ENCODE measurements at regions not wholly inside any gene's neighbourhood (a gene's known extent, or its start where the extent isn't known, plus 50 kb on each side); places are given as distances from the start of the nearest gene placed in this dataset.

- TF ChIP-seq CTCF (IDR thresholded peaks at IDR 0.05): no peak
Measured at GRCh38 chr15:98143116-98143515, 182.6 kb downstream of the ARRDC4 start.

DNA sequence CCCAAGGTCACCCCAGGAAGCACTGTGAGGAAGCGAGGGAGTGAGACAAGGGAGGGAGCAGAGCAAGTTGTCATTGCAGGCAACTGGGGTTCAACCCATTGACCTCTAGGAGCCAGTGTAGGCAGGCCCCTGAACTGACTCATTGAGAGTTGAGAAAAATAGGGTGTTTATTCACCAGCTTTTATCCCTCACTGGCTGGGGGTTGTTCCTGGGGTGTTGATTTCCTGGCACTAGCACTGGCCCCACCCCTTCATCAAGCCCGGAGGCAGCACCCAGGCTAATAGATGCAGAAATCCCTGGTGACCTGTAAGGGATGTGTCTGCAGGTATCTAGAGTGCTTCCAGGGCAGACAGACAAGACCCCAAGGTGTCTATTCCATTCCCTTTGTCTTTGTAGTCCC lies 183.9 kb downstream of the ARRDC4 start:
- TF ChIP-seq CTCF (IDR thresholded peaks at IDR 0.05): no peak

DNA sequence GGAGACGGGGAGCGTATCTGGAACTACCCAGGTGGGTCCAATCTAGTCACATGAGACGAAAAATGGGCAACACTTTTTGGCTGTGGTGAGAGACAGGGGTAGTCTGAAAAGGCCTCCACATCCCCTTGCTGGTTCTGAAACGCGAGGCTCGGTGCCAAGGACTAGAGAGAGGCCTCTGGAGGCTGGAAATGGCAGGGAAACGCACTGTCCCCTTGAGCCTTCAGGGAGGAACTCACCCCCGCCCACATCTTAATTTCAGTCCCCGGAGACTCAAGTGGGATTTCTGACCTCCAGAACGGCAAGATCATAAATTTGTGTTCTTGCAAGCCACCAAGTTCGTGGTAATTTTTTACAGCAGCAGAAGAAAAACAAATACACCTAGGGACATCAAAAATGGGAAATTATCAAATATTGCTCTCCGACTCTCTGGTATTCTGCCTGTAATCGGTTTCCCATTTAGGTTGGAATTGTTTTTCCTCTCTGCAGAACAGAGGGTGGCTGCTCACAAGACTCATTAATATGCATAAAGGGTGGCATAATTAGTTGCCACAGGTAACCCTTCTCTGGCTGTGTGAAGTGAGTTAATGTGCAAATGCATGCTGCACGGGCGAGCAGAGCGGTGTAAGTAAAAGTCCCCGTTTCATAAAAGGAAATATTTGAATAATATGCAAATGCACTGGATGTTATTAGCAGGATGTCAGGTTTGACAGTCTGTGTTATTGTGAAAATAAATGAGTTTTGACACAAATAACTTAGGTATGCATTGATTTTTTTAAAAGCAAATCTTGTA lies 185.7 kb downstream of the ARRDC4 start:
- no peak for TF ChIP-seq CTCF (IDR thresholded peaks at IDR 0.05)

DNA sequence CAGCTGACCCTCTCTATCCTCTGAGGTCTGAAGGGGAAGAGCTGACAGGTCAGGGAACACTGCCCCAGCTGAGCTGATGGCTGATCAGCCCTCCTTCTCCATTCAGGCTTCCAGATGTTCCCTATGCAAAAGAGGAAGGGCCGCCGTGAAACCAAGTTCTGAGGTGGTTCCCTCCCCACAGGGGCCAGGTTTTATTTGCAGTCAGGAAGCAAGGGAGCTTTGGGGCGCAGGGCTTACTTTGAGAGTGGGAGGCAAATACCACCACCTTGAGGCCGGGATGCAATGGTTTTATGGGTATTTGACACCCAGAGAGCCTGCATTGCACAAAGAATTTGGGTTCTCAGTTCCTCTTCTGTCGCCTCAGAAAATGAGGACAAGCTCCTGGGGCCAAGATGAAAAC lies 186.9 kb downstream of the ARRDC4 start:
- TF ChIP-seq CTCF (IDR thresholded peaks at IDR 0.05): no peak

DNA sequence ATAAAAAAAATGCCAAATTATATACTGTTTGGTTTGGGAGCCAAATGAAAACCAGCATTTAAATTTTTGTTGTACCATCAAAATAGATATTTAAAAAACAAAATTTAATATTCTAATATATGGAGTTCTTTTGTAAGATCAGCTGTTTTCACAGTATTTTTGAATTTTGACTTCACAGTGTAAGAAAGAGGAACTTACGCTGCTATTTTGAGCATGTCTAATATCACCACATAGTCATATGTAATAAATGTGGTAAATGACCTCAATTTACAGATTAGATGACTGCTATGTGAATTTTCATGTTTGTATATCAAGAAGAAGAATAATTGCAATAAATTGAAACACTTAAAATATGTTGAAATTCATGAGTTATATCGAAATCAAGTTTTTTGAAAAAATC lies 189.6 kb downstream of the ARRDC4 start:
- no peak for TF ChIP-seq CTCF (IDR thresholded peaks at IDR 0.05)

- TF ChIP-seq CTCF (IDR thresholded peaks at IDR 0.05): no peak
Measured at GRCh38 chr15:98150536-98150935, 190.0 kb downstream of the ARRDC4 start.

- TF ChIP-seq CTCF (IDR thresholded peaks at IDR 0.05): no peak
Measured at GRCh38 chr15:98151096-98151495, 190.6 kb downstream of the ARRDC4 start.

DNA sequence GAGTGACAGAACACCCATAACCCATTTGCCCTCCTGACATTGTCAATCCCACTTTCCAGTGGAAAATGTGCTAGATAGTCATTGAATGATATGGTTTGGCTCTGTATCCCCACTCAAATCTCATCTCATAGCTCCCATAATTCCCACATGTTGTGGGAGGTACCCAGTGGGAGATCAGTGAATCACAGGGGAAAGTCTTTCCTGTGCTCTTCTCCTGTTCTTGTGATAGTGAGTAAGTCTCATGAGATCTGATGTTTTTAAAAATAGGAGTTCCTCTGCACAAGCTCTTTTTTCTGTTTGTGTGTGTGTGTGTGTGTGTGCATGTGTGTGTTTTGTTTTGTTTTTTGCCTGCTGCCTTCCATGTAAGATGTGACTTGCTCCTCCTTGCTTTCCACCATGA lies 191.7 kb downstream of the ARRDC4 start:
- TF ChIP-seq CTCF (IDR thresholded peaks at IDR 0.05): no peak
